GM12878 (cell line): ENCODE measurements at regions not wholly inside any gene's neighbourhood (a gene's known extent, or its start where the extent isn't known, plus 50 kb on each side); places are given as distances from the start of the nearest gene placed in this dataset.

Experiments used
- ATAC-seq: fragments of 200-7000 bp; cut with Tn5 transposase; 3 replicates; pipeline ENCODE4 v1.9.1; 2020; ENCODE audit warnings: mild to moderate bottlenecking, moderate library complexity
- BruUV-seq: library from RNA; stranded (reverse); fragments of 400-500 nt; replicated peaks from 2 replicates; lab custom pipeline; 2021; lab: Mats Ljungman, UMichigan
- CTCF ChIA-PET: fragments of 300-600 bp; sonication (Branson Sonifier 250); formaldehyde crosslinking; extraction: SDS; loops from one replicate; lab custom pipeline; 2021; ENCODE audit warnings: inconsistent platforms; lab: Yijun Ruan, JAX
- POLR2A ChIA-PET: fragments of 350-600 bp; formaldehyde crosslinking; extraction: SDS; loops from one replicate; lab custom pipeline; 2021; ENCODE audit warnings: inconsistent platforms; lab: Charles Lee
- RAD21 ChIA-PET: fragments of 300-600 bp; sonication (Branson Sonifier 250); formaldehyde crosslinking; loops from one replicate; lab custom pipeline; 2023; ENCODE audit warnings: antibody characterized with exemption; ENCODE audit not compliant: unreplicated experiment; lab: Charles Lee
- SMC1A ChIA-PET: fragments of 300-600 bp; sonication (Branson Sonifier 250); formaldehyde crosslinking; loops from one replicate; lab custom pipeline; 2023; ENCODE audit not compliant: unreplicated experiment, uncharacterized antibody; lab: Charles Lee
- DNase-seq: peaks from one replicate; pipeline ENCODE4 v3.0.0-alpha.2; 2011; ENCODE audit warnings: low read depth, low spot score
- FAIRE-seq: peaks from 3 replicates; lab custom pipeline; 2011; peaks lifted over from hg19 to GRCh38; lab: Jason Lieb, UNC
- H2AFZ ChIP-seq: 2 replicates; pipeline ENCODE4 v1.6.0; 2011; ENCODE audit warnings: low read depth, low read length, control low read depth; ENCODE audit not compliant: control insufficient read depth
- H3K27ac ChIP-seq: 2 replicates; pipeline ENCODE4 v1.5.1; 2011; ENCODE audit warnings: control low read depth; ENCODE audit not compliant: control insufficient read depth, insufficient read depth
- H3K27me3 ChIP-seq, 2 experiments: replicated peaks in 1 of 2; 2 replicates each; pipeline versions ENCODE4 v1.6.0 to v1.6.1; 2011; ENCODE audit warnings: low read length in 1 of 2; ENCODE audit not compliant: control insufficient read depth in 2 of 2, insufficient read depth in 2 of 2
- H3K36me3 ChIP-seq, 2 experiments: 2 replicates each; pipeline ENCODE4 v1.5.1; 2011; ENCODE audit warnings: low read length in 1 of 2; ENCODE audit not compliant: control insufficient read depth in 2 of 2, insufficient read depth in 2 of 2
- H3K4me1 ChIP-seq: 2 replicates; pipeline ENCODE4 v1.6.1; 2011; ENCODE audit warnings: mild to moderate bottlenecking, low read length, moderate library complexity, mixed read lengths; ENCODE audit not compliant: control insufficient read depth, insufficient read depth
- H3K4me2 ChIP-seq: 2 replicates; pipeline ENCODE4 v1.6.0; 2011; ENCODE audit warnings: control low read depth; ENCODE audit not compliant: control insufficient read depth, insufficient read depth
- H3K4me3 ChIP-seq: fragments of 200-600 bp; sonication (generic); 2 replicates; pipeline ENCODE4 v1.5.1; 2016
- H3K79me2 ChIP-seq: 2 replicates; pipeline ENCODE4 v1.6.0; 2011; ENCODE audit warnings: low read length; ENCODE audit not compliant: control insufficient read depth, insufficient read depth
- H3K9ac ChIP-seq: 2 replicates; pipeline ENCODE4 v1.8.0; 2011; ENCODE audit warnings: low read length, control low read depth, mixed read lengths; ENCODE audit not compliant: control insufficient read depth, insufficient read depth
- H3K9me3 ChIP-seq: replicated peaks from 3 replicates; pipeline ENCODE4 v1.5.1; 2011; ENCODE audit warnings: mild to moderate bottlenecking, low read length; ENCODE audit not compliant: control insufficient read depth, insufficient read depth
- H4K20me1 ChIP-seq: 2 replicates; pipeline ENCODE4 v1.6.0; 2011; ENCODE audit not compliant: control insufficient read depth, insufficient read depth
- BACH1 ChIP-seq: fragments of 450-650 bp; IDR thresholded peaks from 2 replicates; pipeline ENCODE4 v1.6.1; 2017; ENCODE audit warnings: mild to moderate bottlenecking, borderline replicate concordance
- CREB1 ChIP-seq: IDR thresholded peaks from 2 replicates; pipeline ENCODE4 v1.6.1; 2012; ENCODE audit warnings: low read depth, mild to moderate bottlenecking, inconsistent platforms
- E2F4 ChIP-seq: IDR thresholded peaks from 2 replicates; pipeline ENCODE4 v1.6.1; 2012; ENCODE audit warnings: low read depth, low read length, improper control_type of control experiment
- E4F1 ChIP-seq: fragments of 450-650 bp; IDR thresholded peaks from 2 replicates; pipeline ENCODE4 v1.6.1; 2018; ENCODE audit warnings: borderline replicate concordance, mild to moderate bottlenecking; ENCODE audit not compliant: partially characterized antibody
- HCFC1 ChIP-seq: fragments of 150-350 bp; IDR thresholded peaks from 2 replicates; pipeline ENCODE4 v1.6.1; 2014; ENCODE audit warnings: low read length
- NFIC ChIP-seq: IDR thresholded peaks from 2 replicates; pipeline ENCODE4 v1.6.1; 2012; ENCODE audit warnings: low read depth, mild to moderate bottlenecking, inconsistent platforms, low read length, moderate library complexity
- NFYB ChIP-seq: IDR thresholded peaks from 2 replicates; pipeline ENCODE4 v1.6.1; 2011; ENCODE audit warnings: low read depth, mild to moderate bottlenecking, low read length, improper control_type of control experiment, moderate library complexity; ENCODE audit not compliant: insufficient read depth
- NR2C1 ChIP-seq: fragments of 450-650 bp; IDR thresholded peaks from 2 replicates; pipeline ENCODE4 v1.6.1; 2017; ENCODE audit warnings: antibody characterized with exemption, mild to moderate bottlenecking, moderate library complexity
- PBX3 ChIP-seq: IDR thresholded peaks from 2 replicates; pipeline ENCODE4 v1.6.1; 2011; ENCODE audit warnings: mild to moderate bottlenecking, low read depth, low read length, moderate library complexity; ENCODE audit not compliant: insufficient replicate concordance
- PKNOX1 ChIP-seq: fragments of 450-650 bp; IDR thresholded peaks from 2 replicates; pipeline ENCODE4 v1.6.1; 2016; ENCODE audit warnings: mild to moderate bottlenecking
- RB1 ChIP-seq: fragments of 450-650 bp; formaldehyde crosslinking; IDR thresholded peaks from 2 replicates; pipeline ENCODE4 v1.6.1; 2017; ENCODE audit warnings: mild to moderate bottlenecking, borderline replicate concordance
- SMC3 ChIP-seq: IDR thresholded peaks from 2 replicates; pipeline ENCODE4 v1.6.1; 2011; ENCODE audit warnings: low read length, improper control_type of control experiment, borderline replicate concordance
- SPI1 ChIP-seq: IDR thresholded peaks from 2 replicates; pipeline ENCODE4 v1.6.1; 2011; ENCODE audit warnings: low read depth, mild to moderate bottlenecking, low read length, moderate library complexity, borderline replicate concordance; ENCODE audit not compliant: insufficient read depth
- SRF ChIP-seq, 2 experiments: IDR thresholded peaks; 2 replicates each; pipeline ENCODE4 v1.6.1; 2011; ENCODE audit warnings: low read depth in 2 of 2, low read length in 2 of 2, mild to moderate bottlenecking in 1 of 2, moderate library complexity in 1 of 2
- YBX1 ChIP-seq: fragments of 450-650 bp; IDR thresholded peaks from 2 replicates; pipeline ENCODE4 v1.6.1; 2016; ENCODE audit warnings: antibody characterized with exemption
- WGBS: methylation state at CpG from one replicate; pipeline ENCODE4 v1.1.6; 2016; ENCODE audit warnings: low lambda C conversion rate; ENCODE audit not compliant: insufficient replicate concordance, insufficient coverage; ENCODE audit errors: missing lambda C conversion rate; 5-methylcytosine and 5-hydroxymethylcytosine counted together
- in situ Hi-C: fragments of 300-500 bp; cut with MboI; formaldehyde crosslinking; loops from 9 replicates; pipeline ENCODE4 v1.14.3; 2018; ENCODE audit warnings: mixed read lengths
- intact Hi-C: fragments of 100-400 bp; cut with micrococcal nuclease; formaldehyde crosslinking; loops from one replicate; pipeline ENCODE4 v1.14.2; 2022; ENCODE audit not compliant: unreplicated experiment

- no peak overlapping the region for H3K4me3 ChIP-seq
- no peak overlapping the region for H3K4me2 ChIP-seq
- no peaks in the 10 kb centered on the region for H3K36me3 ChIP-seq
- CTCF ChIA-PET: interaction anchor here (1.5 kb wide), 1 partner anchor 11 kb away, joined by 4 read pairs; no protein-coding TSS in a partner anchor
- H3K4me1 ChIP-seq: no peaks in the 10 kb centered on the region
- no peaks in the 10 kb centered on the region for H3K27me3 ChIP-seq
- WGBS: 52% methylated on average over 11 of the region's 11 CpGs
- BruUV-seq: no TSS peak
- H3K27ac ChIP-seq: no peak overlapping the region
- no peak overlapping the region for H2AFZ ChIP-seq
- in situ Hi-C loops (no loop called here), intact Hi-C loops (no loop called here)
- no peaks in the 10 kb centered on the region for H3K79me2 ChIP-seq
- RAD21 ChIA-PET: no interaction called here
- H3K9me3 ChIP-seq: no peaks in the 10 kb centered on the region
- no peak overlapping the region for H3K9ac ChIP-seq
- H4K20me1 ChIP-seq: no peaks in the 10 kb centered on the region
- ATAC-seq: no peak
- SMC1A ChIA-PET: interaction anchor here (0.6 kb wide), 1 partner anchor 81 kb away, joined by 3 read pairs; no protein-coding TSS in a partner anchor
- no peak for FAIRE-seq
- POLR2A ChIA-PET: no interaction called here
- DNase-seq: no peak
- no peak for TF ChIP-seq E4F1
- no peak for TF ChIP-seq NR2C1
- TF ChIP-seq NFYB: no peak
- TF ChIP-seq PKNOX1: no peak
- TF ChIP-seq NFIC: no peak
- no peak for TF ChIP-seq YBX1
- TF ChIP-seq HCFC1: no peak
- TF ChIP-seq CREB1: no peak
- TF ChIP-seq PBX3: no peak
- no peak for TF ChIP-seq BACH1
- TF ChIP-seq SRF (IDR thresholded peaks at IDR 0.05; ENCODE audit: low read depth in 2 of 2, low read length in 2 of 2): no peak
- TF ChIP-seq SMC3: no peak
- TF ChIP-seq RB1: no peak
- TF ChIP-seq SPI1: no peak
- no peak for TF ChIP-seq E2F4
Observed at GRCh38 chr2:153221506-153221905, 257.1 kb downstream of the RPRM start.
